Stimulated activated CD4-positive, alpha-beta T cell treated with anti-CD3 and anti-CD28 coated beads, Interleukin-15, amount 100 ng/mL, for 24 hours (primary cell): ENCODE measurements at regions not wholly inside any gene's neighbourhood (a gene's known extent, or its start where the extent isn't known, plus 50 kb on each side); places are given as distances from the start of the nearest gene placed in this dataset.

ENCODE experiments used
- DNase-seq: peaks from one replicate; pipeline ENCODE4 v3.0.0-alpha.2; 2020

DNA sequence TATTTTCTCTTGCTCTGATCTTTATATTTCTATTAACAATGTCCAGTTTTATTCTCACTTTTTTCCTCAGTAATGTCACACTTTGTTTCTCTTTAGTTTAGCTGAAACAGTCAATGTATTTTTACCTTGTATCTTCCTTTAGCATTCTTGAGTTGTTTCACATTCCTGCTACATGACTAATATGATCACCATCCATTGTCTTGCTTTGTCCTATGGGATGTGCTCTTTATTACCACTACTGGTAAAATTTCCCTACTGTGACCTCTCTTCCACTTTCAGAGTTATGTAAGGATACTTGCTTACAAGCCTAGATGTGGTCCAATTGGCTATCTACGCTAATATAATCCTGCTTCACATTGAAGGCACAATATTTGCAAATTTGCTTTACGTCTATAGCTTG is 457.9 kb downstream of the PIK3C3 start:
- DNase-seq = no peak

DNA sequence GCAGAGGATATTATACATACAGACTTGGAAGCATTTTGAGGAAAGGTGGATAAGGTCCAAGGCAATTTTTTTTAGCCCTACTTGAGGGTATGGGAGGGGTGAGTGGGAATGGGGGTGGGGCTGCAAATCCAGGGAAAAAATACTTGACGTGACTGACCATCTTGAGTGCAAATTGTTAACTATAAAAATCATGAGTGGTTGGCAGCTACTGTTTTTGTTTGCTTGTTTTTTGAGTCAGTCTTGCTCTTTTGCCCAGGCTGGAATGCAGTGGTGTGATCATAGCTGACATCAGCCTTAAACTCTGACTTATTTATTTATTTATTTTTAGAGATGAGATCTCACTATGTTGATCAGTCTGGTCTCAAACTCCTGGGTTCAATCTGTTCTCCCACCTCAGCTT is 458.8 kb downstream of the PIK3C3 start:
- no peak for DNase-seq

DNA sequence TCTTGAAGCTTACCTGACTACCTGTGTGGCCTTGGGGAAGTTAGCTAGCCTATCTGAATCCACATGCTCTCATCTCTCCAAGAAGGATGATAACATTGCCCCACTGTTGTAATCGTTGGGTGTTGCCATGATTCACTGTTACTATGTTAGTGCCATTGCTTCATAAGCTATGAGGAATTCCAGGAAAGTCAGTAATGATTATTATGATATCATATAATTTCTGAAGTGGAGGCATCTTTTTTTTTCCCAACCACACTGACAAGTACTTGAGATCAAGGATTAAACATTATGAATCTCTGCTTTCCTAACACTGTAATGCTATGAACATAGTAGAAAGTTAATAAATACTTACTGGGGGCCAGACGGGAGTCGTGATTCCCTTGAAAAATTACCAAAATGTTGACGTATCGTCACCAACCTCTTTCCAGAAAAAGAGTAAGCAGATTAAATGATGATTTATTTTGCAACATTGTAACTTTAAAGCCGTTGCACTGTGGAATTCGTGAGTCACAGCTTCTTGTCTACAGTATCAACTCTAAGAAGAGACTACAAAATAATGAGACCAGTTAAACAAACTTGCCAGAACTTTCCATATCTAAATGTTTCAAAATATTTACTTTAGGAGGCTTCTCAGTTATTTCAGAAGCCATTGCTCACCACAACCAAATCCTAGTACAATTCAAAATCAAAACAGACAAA is 459.9 kb downstream of the PIK3C3 start:
- DNase-seq = no peak

DNA sequence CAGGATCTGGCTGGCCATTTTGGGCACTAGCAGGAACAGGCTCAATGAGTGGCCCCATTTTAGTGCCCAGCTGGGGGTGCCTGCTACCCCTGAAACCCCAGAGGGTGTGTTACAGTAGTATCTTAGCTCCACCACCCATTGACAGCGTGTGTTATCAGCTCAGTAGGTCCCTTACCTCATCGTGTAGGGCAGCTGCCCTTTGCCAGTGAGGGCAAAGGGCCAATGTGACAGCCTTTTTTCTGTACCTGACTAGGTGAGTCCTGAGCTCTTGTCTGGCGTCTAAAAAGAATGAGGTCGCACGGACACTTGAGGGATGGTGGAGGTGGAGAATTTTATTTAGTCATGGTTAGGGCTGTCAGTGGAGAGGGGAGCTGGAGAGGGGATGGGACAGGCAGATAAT is 462.2 kb downstream of the PIK3C3 start:
- no peak for DNase-seq

DNA sequence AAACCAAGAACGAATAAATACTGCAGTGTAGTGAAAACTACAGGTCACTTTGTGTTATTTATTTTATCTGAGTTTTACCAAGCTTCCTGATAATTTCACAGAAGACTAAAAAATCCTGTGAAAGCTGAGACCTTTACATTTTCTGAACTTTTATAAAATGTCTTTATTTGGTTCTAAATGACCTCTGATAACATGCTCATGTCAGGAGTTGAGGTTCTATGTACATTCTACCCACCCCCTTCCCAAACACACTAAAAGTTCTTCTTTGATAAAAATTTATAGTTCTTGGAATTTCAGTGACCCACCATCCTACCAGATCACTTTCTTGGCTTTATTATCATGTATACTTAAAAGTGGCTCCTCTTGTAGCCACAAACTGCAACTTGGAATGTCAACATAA is 463.1 kb downstream of the PIK3C3 start:
- DNase-seq = no peak

DNA sequence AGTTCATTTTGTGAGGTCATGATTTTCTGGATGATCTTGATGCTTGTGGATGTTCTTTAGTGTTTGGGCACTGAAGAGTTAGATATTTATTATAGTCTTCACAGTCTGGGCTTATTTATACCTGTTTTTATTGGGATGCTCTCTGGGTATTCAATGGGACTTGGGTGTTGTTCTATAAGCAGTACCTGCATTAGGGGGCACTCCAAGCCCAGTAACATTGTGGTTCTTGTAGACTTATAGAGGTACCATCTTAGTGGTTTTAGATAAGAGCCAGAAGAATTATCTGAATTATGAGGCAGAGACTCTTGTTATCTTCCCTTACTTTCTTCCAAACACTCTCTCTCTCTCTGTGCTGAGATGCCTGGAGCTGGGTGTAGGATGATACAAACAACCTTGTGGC is 470.0 kb downstream of the PIK3C3 start:
- DNase-seq = no peak

DNA sequence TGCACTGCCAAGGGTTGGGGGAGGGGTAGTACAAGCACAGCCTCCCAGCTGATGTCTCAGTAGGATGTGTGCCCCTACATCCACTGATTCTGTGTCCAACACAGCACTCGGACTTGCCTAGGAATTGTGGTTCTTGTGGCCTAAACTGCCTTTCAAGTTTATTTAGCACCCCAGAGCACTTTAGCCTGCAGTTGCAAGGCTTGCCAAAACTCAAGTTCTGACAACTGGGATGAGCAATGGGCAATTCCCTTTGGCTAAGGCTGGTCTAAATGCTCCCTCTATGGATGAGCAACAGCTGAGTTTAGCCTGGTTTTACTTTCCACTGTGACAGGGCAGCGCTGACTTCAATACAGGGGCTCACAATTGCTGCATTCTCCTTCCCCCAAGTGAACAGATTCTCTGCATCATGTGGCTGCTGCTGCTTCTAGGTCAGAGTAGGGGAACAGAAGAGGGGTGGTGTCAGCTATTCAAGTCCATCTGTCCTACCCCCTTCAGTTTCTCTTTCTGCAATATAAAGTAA is 471.5 kb downstream of the PIK3C3 start:
- DNase-seq = no peak

DNA sequence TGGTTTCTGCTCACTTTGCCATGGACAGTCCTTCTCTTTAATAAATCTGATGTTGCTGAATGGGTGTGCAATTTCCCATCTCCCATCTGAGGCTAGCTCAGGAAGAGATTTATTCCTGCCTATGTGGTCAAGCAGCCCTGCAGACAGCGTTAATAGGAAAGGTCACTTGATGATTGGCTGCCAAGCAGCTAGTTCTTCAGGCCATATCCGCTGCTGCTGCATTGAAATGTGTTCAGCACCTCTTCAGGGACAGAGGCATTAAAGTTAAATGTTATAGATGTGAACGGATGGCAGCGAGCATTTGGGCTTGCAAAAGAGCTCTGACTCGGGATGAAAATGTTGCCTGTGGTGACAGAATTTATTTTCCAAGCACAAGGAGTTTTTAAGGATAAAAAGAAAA is 474.2 kb downstream of the PIK3C3 start:
- no peak for DNase-seq

DNA sequence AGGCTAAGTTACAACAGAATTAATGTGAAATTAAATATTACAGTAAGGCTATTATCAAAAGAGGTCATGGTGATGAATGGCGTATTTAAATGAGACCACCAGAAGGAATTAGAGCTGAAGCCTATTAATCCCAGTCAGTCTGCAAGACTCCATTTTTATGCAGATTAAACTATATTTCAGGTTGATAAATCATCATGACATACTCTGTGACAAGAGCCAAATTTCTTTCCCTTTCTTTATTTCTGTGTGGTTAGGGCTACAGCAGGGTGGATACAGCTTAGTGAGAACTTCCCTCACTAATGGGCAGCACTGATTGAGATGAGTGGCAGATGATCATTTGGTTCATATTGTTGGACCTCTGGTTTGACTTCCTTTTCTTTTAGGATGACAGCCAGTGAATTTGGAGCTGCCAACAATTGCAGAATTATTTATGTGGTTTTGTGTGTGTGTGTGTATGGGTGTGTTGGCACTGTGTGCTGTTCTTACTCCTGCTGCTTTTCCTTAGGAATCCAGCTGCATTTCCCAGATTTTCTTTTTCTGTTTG is 481.3 kb downstream of the PIK3C3 start:
- no peak for DNase-seq

DNA sequence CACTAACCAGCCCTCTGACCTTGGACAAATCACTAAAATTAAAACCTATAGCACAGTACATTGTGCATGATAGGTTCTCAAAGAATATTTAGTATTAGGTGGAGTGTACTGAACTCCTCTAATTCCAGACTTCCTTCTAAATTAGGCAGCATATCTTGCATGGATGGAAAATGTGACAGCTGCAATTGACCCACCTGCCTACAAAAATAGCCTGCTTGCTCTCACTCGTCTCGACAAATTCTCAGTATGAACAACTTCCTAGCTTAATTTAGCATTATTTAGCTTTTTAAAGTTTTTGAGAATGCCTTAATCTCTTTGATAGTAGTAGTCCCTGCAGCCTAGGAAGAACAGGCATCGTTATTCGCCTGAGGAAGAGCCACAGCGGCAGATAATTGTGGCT is 482.0 kb downstream of the PIK3C3 start:
- no peak for DNase-seq

DNA sequence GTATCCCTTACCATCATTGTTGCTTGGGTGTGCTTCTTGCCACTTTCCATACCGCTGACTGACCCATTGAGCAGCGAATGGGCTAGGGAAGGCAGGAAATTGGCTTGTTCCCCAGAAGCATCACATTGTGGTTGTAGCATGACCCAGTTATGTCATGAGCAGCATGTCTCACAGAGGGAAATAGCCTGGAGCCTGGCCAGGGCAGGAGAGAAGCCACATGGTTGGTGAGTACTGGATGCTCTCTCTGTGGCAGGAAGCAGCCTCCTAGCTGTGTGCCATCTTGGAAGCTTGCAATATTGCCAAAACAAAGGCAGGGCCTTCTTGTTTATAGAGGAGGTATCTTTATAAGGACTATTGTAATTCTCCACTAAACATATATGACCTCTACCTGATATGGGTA is 482.6 kb downstream of the PIK3C3 start:
- no peak for DNase-seq

DNA sequence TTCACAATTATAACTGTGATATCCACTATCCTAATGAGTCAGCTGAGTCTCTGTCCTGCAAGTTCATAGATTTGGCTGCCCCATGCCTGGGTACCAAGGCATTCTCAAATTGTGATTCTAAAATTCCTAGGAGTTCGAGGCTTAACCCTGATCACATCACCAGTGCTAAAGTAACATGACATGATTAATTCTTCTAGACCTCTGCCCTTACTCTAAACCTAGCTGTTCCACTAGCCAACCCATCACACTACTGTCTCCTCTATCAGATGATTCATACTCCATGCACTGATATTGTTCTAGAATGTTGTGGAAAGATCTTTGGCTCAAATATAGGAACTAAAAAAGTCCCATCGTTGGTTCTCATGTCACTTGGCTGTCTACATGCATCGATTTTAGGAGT is 487.6 kb downstream of the PIK3C3 start:
- DNase-seq = no peak

DNA sequence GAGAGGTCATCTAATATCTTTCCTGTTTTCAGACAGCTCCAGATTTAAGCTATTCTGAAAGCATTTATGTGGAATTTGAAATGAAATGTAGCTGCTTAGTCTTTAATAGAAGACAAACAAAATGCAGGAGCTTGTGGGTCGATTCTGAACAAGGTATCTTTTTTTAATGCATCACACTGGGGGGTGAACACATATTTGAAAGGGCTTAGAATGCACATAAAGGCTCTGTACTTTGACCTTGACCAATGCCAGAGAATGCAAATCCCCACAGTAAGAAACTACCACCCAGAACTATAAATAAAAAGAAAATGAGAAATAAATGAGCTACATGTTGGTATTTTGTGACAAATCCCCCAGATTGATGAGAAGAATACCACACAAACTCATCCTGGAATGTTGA is 489.3 kb downstream of the PIK3C3 start:
- DNase-seq = no peak

DNA sequence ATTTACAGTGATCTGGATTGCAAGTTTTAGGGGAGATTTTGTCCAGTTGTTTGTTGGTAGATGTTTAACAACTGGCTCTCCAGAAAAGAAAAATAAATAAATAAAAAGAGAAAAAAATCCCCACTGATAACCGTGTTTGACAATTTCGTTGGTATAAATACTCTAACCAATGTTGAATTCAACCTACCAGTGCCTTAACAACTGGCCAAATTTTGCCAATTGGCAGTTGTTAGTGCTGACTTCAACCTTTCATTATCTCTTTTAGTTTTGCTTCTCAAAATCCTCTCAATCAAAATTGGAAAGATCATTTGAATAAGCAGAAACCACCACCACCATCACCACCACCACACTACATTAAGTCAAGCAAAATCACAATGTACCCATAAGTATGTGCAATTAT is 490.3 kb downstream of the PIK3C3 start:
- DNase-seq = no peak

DNA sequence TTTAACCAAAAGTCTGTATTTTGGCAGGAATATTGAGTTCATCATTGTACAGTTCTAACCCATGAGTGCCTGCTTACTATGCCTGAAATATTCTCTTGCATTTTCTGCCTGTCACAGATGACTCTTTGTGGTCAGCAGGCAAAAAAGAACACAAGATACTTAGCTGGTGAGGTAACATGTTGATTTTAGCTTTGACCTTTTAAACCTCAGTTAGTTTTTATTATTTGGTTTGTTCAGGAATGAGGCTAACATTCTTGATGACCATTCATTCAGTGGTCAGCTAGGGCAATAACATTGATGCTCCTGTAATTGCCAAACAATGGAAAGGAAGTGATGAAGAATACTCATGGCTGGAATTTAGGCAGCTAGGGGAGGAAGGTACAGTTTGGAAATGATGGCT is 491.2 kb downstream of the PIK3C3 start:
- no peak for DNase-seq

DNA sequence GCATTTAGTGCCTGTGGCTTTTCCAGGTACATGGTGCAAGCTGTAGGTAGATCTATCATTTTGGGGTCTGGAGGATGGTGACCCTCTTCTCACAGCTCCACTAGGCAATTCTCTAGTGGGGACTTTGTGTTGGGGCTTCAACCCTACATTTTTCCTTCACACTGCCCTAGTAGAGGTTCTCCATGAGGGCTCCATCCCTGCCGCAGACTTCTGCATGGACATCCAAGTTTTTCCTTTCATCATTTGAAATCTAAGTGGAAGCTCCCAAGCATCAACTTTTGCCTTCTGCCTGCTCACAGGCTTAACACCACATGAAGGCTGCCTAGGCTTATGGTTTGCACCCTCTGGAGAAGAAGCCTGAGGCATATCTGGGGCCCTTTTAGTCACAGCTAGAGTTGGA is 492.7 kb downstream of the PIK3C3 start:
- DNase-seq = no peak

DNA sequence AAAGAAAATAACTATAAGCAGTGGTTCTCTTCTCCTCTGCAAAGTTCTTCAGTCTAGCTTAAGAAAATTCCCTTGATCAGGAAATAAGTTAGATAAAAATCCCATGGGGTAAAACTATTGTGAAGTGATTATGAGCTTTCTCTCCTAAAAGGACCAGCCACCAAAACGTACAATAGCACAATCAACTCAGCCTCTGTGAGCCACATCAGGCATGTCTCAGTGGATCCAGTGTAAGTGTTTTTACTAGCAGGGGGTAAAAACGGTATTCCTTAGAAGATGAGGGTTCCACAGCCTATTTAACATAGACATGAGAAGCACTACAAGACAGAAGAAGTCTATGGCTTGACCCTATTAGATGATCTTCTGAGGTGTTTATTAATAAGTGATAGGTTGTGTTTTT is 503.2 kb downstream of the PIK3C3 start:
- DNase-seq = no peak

DNA sequence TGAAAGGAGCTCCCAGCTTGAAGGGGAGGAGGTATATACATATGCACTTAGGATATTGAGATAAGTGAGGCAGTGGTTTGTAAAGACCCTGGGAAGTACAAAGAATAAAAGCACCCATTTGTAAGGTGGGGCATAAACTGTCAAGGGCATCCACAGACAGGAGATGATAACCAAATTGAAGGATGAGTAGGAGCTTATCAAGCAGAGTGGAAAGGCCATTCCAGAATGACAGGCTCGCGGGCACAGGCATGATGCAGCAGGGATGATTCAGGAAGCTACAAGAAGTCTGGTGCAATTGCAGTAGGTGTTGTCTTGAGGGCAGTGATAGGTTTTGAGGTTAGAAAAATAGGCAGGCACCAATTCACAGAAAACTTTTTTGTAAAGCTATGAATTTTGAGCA is 504.8 kb downstream of the PIK3C3 start:
- no peak for DNase-seq

DNA sequence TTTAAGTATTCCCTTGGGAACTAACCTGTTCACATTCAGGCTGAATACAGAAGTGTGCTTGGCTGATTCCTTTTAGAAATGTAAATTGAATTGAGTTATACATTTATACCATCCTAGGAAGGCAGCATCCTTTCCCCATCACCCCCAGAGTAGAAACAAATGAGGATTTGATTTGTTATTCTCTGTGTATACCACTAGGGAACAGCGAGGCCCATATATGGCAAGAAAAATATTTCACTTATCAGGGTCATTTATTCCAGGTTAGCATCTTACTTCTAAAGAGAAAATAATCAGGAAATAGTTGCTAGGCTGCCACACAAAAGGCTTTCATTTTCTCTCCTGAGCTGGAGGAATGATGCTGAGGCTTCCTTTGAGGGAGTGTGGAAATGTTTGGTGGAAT is 516.9 kb downstream of the PIK3C3 start:
- no peak for DNase-seq

DNA sequence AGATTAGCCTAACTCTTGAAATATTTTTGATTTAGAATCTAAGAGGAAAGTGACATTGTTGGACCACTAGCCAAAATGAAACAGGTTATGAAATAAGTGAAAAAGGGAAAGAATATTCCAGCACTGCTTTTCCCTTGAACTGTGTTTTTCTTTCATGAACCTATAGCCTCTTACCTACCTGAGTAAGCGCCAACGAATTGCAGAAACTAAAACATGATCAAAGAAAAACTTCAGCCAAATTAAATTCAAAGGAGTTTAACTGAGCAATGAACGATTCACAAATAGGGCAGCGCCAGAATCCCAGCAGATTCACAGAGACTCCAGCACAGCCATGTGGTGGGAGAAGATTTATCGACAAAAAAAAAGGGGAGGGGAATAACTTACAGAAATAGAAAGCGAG is 518.6 kb downstream of the PIK3C3 start:
- DNase-seq = no peak

DNA sequence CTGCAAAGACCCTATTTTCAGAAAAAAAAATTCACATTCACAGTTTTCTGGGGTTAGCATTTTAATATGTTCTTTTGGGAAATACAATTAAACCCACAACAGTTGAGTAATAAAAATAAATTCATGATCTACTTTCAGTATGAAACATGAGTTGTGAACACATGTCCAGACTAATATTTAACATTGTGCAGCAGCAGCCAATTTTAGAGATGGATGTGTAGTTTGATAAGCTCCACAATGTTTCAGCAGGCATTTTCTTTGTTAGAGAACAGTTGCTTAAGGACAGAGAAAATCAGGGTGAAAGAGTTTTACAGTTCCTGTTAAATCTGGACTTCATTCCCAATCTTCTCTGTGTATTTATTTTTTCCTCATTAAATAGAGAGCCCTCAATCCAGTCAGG is 519.5 kb downstream of the PIK3C3 start:
- no peak for DNase-seq

DNA sequence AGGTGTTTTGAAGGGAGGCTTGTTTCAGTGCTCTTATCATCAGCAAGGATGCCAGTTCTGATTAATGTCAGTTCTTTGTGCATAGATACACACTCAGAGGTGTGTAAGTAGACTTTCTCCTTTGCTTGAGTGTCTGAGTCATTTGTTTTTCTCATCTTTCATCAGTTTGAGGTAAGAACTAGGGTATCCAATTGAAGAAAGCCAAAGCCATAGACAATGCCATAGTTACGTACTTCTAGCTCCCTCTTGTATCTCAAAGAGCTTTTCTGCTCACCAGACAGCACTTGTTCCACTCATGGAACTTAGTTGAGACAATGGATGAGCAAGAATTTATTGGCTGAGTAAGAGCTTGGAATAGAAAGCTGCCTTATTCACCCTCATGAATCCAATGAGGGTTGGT is 520.1 kb downstream of the PIK3C3 start:
- no peak for DNase-seq

DNA sequence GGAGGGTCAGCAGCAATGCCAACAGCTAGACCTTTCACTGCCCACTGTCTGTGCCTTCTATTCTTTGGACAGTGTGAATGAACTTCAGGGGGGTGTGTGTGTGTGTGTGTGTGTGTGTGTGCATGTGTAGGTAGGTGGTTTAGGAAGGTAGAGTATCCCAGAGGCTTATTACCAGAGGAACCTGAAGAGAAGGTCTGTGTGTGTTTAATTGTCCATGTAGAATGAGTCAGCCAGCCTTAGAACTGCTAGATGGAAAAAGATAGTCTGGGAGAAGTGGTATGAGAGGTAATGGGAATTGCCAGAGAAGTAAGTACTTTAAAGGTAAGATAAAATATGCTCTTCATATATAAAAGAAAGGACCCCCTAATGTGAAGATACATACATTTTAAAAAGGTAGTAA is 522.2 kb downstream of the PIK3C3 start:
- DNase-seq = no peak

DNA sequence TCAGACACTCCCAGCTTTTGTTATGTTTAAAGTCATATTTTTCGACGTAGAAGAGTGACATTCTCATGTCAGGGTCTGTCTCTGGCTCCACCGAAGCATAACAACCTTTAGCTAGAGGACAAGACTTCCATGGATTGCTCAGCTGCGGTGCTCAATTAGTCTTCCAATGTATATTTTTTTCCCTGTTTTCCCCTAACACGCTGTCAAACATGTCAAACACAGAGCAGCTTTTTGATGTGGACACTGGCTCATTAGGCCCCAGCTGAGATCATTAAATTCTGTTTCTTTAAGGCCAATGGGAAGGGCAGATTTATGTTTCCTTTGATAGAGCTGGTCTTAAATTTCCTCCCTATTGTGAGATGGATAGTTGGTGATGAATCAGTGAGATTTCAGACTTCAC is 525.4 kb downstream of the PIK3C3 start:
- no peak for DNase-seq

DNA sequence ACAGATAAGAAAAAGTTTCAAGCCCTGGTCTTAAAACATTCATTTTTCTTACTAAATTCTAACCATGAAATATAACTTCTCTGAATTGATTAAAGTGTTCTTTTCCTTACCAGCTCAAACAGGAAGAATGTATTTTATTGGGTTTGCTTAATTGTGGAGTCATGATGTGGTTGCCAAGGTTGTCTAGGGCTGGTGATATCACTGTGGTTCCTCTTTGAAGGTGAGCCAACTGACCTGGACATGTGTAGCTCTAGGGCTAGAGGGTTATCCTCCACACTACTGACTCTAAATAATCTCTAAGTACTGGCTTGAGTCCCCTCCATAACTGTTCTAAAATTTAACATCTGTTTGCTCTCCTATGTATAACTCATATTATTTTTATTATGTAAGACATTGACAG is 529.6 kb downstream of the PIK3C3 start:
- no peak for DNase-seq
